ENCODE measurements at regions not wholly inside any gene's neighbourhood (a gene's known extent, or its start where the extent isn't known, plus 50 kb on each side); places are given as distances from the start of the nearest gene placed in this dataset.

DNA sequence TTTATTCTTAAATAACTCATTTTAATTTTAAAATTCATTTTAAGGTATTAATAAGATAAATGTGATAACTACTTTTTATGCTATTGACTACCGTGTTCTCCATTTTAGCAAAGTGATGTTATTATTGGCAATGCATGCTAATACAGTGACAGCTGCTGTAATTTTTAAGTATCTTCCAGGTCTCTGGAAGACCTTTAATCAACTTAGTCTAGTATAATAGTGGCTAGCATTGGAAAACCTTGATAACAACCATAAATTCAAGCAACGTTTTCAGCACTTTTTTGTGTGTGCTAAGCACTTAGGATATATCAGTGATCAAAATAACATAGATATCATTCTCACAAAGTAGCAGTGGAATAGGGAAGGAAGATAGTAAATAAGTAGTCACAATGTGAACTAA is 230.9 kb upstream of the MAGI2 start:
- no peak for TF ChIP-seq POLR2AphosphoS5 (IDR thresholded peaks at IDR 0.05; ENCODE audit: borderline replicate concordance, low read depth, low read length)
- TF ChIP-seq FOXP2 (optimal IDR thresholded peaks at IDR 0.05; ENCODE audit: control extremely low read depth, extremely low read length, insufficient read depth) = no peak
- no peak for TF ChIP-seq EZH2 (IDR thresholded peaks at IDR 0.05)
